PFSK-1 (cell line): ENCODE measurements at regions not wholly inside any gene's neighbourhood (a gene's known extent, or its start where the extent isn't known, plus 50 kb on each side); places are given as distances from the start of the nearest gene placed in this dataset.

Source experiments
- FOXP2 ChIP-seq: optimal IDR thresholded peaks from 2 replicates; pipeline ENCODE3; 2011; ENCODE audit warnings: borderline replicate concordance, control low read depth, inconsistent platforms; ENCODE audit not compliant: insufficient read depth; ENCODE audit errors: extremely low read length, extremely low read depth
- POLR2AphosphoS5 ChIP-seq: IDR thresholded peaks from 2 replicates; pipeline ENCODE4 v1.6.1; 2012; ENCODE audit warnings: low read depth, mild to moderate bottlenecking, control low read depth, low read length, moderate library complexity
- REST ChIP-seq, 2 experiments: IDR thresholded peaks; 2 replicates each; pipeline versions ENCODE4 v1.6.1 to v1.8.0; 2011 to 2012; ENCODE audit warnings: low read depth in 2 of 2, low read length in 2 of 2, control low read depth in 1 of 2, inconsistent platforms in 1 of 2, mild to moderate bottlenecking in 1 of 2, moderate library complexity in 1 of 2; ENCODE audit not compliant: insufficient read depth in 1 of 2
- SIN3A ChIP-seq: IDR thresholded peaks from 2 replicates; pipeline ENCODE4 v1.6.1; 2012; ENCODE audit warnings: mild to moderate bottlenecking, low read length, moderate library complexity, borderline replicate concordance; ENCODE audit not compliant: insufficient read depth
- TAF1 ChIP-seq: IDR thresholded peaks from 2 replicates; pipeline ENCODE4 v1.6.1; 2012; ENCODE audit warnings: low read length, control low read depth, borderline replicate concordance; ENCODE audit not compliant: insufficient read depth

DNA sequence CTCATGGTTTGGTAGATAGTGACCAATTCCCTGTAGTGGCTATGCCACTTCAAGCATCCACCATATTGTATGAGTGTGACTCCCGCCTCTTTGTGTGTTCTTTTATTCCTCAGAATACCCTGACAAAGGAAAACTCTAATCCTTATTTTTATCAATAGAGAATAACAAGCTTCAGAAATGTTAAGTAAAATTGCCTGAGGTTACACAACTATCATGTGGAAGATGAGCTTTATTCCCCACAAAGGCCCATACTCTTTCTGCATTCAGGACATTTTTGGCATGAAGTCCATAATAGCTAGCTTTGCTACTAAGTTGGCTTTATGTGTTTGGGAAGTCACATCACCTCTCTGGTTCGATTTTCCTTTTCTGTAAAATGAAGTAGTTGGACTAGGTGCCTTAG is 276.8 kb downstream of the PIK3C3 start:
- TF ChIP-seq TAF1 (no peak), POLR2AphosphoS5 (no peak), FOXP2 (no peak), SIN3A (no peak)

GRCh38 chr18:42233908-42234307 is 278.9 kb downstream of the PIK3C3 start:
- TF ChIP-seq FOXP2 (no peak), REST (IDR thresholded peaks at IDR 0.05; ENCODE audit: insufficient read depth in 1 of 2, low read depth in 2 of 2, low read length in 2 of 2) (no peak), TAF1 (no peak), POLR2AphosphoS5 (no peak), SIN3A (no peak)

GRCh38 chr18:42242758-42243157 is 287.7 kb downstream of the PIK3C3 start:
- TF ChIP-seq POLR2AphosphoS5 = no peak
- TF ChIP-seq TAF1 = no peak
- TF ChIP-seq REST (IDR thresholded peaks at IDR 0.05; ENCODE audit: insufficient read depth in 1 of 2, low read depth in 2 of 2, low read length in 2 of 2) = no peak
- TF ChIP-seq FOXP2 = no peak
- TF ChIP-seq SIN3A = no peak

DNA sequence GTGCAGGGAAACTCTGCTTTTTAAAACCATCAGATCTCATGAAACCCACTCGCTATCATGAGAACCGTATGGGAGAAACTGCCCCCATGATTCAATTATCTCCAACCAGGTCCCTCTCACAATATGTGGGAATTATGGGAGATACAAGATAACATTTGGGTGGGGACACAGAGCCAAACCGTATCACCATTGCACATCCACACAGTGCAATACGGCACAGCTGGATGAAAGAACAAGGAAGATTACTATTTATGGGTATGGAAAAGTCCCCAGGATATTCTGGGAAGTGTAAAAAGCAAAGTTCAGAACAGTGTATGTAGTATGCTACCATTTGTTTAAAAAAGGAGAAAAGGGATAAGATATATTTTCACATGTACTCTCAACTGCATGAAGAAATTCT is 290.1 kb downstream of the PIK3C3 start:
- TF ChIP-seq FOXP2 (no peak), SIN3A (no peak), REST (IDR thresholded peaks at IDR 0.05; ENCODE audit: insufficient read depth in 1 of 2, low read depth in 2 of 2, low read length in 2 of 2) (no peak), POLR2AphosphoS5 (no peak), TAF1 (no peak)

DNA sequence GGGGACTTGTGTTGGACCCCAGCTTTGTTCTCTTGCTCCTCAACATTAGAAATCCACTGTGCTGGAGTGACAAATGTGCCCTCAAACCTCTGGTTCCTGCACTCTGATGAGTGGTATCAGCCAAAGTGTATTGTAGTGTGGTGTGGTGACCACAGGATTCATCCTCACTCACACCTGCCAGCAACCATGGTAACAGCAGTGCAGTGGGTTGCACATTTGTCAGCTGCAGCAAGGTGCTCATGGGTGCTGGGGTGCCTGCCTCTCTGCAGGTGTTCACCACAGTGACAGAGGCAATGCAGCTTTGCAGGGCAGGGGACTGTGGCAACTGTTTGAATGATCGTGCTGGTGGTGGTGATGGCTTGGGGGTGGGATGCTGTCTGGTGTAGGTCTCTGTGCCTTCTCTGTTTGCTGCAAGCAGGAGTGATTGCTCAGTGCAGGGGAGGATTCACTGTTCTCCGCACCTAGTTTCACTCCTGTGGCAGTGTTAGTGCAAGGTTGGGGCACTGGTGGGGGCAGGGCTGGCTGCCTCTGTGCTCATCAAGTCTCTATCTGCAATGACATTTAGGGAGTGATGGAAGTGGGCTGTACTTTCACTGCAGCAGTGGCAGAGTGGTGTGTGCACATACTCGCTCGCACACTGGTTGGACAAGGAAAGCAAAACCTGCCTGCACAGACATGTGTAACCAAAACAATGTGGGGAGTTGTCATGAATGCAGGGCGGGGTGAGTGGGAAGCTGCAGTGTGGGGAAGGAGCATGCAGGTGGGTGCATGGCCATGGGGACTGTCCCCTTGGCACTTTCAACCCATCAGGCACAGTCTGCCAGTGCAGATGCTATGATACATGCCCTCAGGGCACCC is 301.1 kb downstream of the PIK3C3 start:
- TF ChIP-seq POLR2AphosphoS5 = no peak
- TF ChIP-seq TAF1 = no peak
- TF ChIP-seq FOXP2 = no peak
- TF ChIP-seq SIN3A = no peak
- TF ChIP-seq REST (IDR thresholded peaks at IDR 0.05; ENCODE audit: insufficient read depth in 1 of 2, low read depth in 2 of 2, low read length in 2 of 2) = no peak
